ENCODE measurements at regions not wholly inside any gene's neighbourhood (a gene's known extent, or its start where the extent isn't known, plus 50 kb on each side); places are given as distances from the start of the nearest gene placed in this dataset.
"Not testable (repeated sequence)": the region's sequence is repeated elsewhere in the genome, so short reads cannot be mapped to it uniquely, and the experiment has no call there.

- no peak for TF ChIP-seq POLR2A (IDR thresholded peaks at IDR 0.05)
- no peak for TF ChIP-seq CTCF (IDR thresholded peaks at IDR 0.05)
- 31 to 43% methylated on average over 1 of the region's 1 CpG for WGBS, 2 donors
- Histone ChIP-seq H3K4me3 (no peak overlapping the region), H3K4me1 (no peaks in the 10 kb centered on the region), H3K36me3 (replicated peaks in 1 of 2; ENCODE audit: insufficient read depth in 1 of 2, low read depth in 2 of 2) (no peaks in the 10 kb centered on the region), H3K9me3 (no peaks in the 10 kb centered on the region), H3K27ac (no peak overlapping the region), H3K27me3 (no peaks in the 10 kb centered on the region)
- no peak for DNase-seq
- ATAC-seq: no peak
- intact Hi-C loops (cut with DNase I): no loop called here
These were observed 589.2 kb upstream of the MAN1A1 start for GRCh38 chr6:119938752-119939151.

- H3K4me1 ChIP-seq: no peaks in the 10 kb centered on the region
- H3K36me3 ChIP-seq (replicated peaks in 1 of 2; ENCODE audit: insufficient read depth in 1 of 2, low read depth in 2 of 2): no peaks in the 10 kb centered on the region
- H3K4me3 ChIP-seq: no peak overlapping the region
- H3K9me3 ChIP-seq: no peaks in the 10 kb centered on the region
- no peaks in the 10 kb centered on the region for H3K27me3 ChIP-seq
- DNase-seq (no peak), ATAC-seq (no peak)
- TF ChIP-seq CTCF (IDR thresholded peaks at IDR 0.05) (no peak), POLR2A (IDR thresholded peaks at IDR 0.05) (no peak)
- H3K27ac ChIP-seq: no peak overlapping the region
- WGBS, 2 donors: 62 to 93% methylated on average over 1 of the region's 1 CpG
- intact Hi-C loops (cut with DNase I): no loop called here
These were observed 585.3 kb upstream of the MAN1A1 start for GRCh38 chr6:119934816-119935215.

GRCh38 chr6:119929121-119929520, 579.6 kb upstream of the MAN1A1 start:
- Histone ChIP-seq H3K9me3 (peaks cover 0 to 8% (median 0%) of the 10 kb centered on the region in 3 donors), H3K27me3 (no peaks in the 10 kb centered on the region), H3K27ac (no peak overlapping the region), H3K4me3 (no peak overlapping the region), H3K36me3 (replicated peaks in 1 of 2; ENCODE audit: insufficient read depth in 1 of 2, low read depth in 2 of 2) (no peaks in the 10 kb centered on the region), H3K4me1 (no peaks in the 10 kb centered on the region)
- intact Hi-C loops (cut with DNase I): no loop called here
- ATAC-seq: no peak
- TF ChIP-seq CTCF (IDR thresholded peaks at IDR 0.05) (no peak), POLR2A (IDR thresholded peaks at IDR 0.05) (no peak)
- no peak for DNase-seq
- WGBS, 2 donors: 61 to 67% methylated on average over 2 of the region's 2 CpGs

- intact Hi-C loops (cut with DNase I); H3K27me3 ChIP-seq; H3K4me3 ChIP-seq; H3K4me1 ChIP-seq; H3K36me3 ChIP-seq (replicated peaks in 1 of 2; ENCODE audit: insufficient read depth in 1 of 2, low read depth in 2 of 2); DNase-seq; ATAC-seq; H3K27ac ChIP-seq: not testable (repeated sequence)
- peaks cover 0 to 17% (median 0%) of the 10 kb centered on the region in 3 donors for H3K9me3 ChIP-seq
- 86 to 95% methylated on average over 3 of the region's 3 CpGs for WGBS, 2 donors
These were observed 575.3 kb upstream of the MAN1A1 start for GRCh38 chr6:119924888-119925287.

- 61 to 63% methylated on average over 2 of the region's 2 CpGs for WGBS, 2 donors
- DNase-seq: no peak
- Histone ChIP-seq H3K27ac (no peak overlapping the region), H3K9me3 (peaks cover 0 to 17% (median 0%) of the 10 kb centered on the region in 3 donors), H3K4me3 (no peak overlapping the region), H3K36me3 (replicated peaks in 1 of 2; ENCODE audit: insufficient read depth in 1 of 2, low read depth in 2 of 2) (no peaks in the 10 kb centered on the region), H3K4me1 (no peaks in the 10 kb centered on the region), H3K27me3 (no peaks in the 10 kb centered on the region)
- no peak for TF ChIP-seq CTCF (IDR thresholded peaks at IDR 0.05)
- no peak for TF ChIP-seq POLR2A (IDR thresholded peaks at IDR 0.05)
- intact Hi-C loops (cut with DNase I): no loop called here
- ATAC-seq: no peak
These were observed 573.3 kb upstream of the MAN1A1 start for GRCh38 chr6:119922814-119923213.

Data from body of pancreas (tissue), 4 donors.